ENCODE measurements at regions not wholly inside any gene's neighbourhood (a gene's known extent, or its start where the extent isn't known, plus 50 kb on each side); places are given as distances from the start of the nearest gene placed in this dataset.

GRCh38 chr6:16811277-16811979, 50.2 kb upstream of the ATXN1 start:
- intact Hi-C loops (cut with DNase I), result no loop called here
- Histone ChIP-seq H3K27me3 (no peaks in the 10 kb centered on the region), H3K4me1 (no peaks in the 10 kb centered on the region), H3K27ac (replicated peaks in 1 of 4) (no peak overlapping the region), H3K36me3 (no peaks in the 10 kb centered on the region), H3K4me3 (no peak overlapping the region), H3K9me3 (no peaks in the 10 kb centered on the region)
- TF ChIP-seq CTCF (IDR thresholded peaks at IDR 0.05) (no peak), POLR2AphosphoS5 (IDR thresholded peaks at IDR 0.05) (no peak), EP300 (IDR thresholded peaks at IDR 0.05) (no peak), POLR2A (IDR thresholded peaks at IDR 0.05; ENCODE audit: low read depth) (no peak)
- 74% methylated on average over 2 of the region's 2 CpGs for WGBS
- DNase-seq (ENCODE audit: extremely low spot score), result no peak

Measured in esophagus muscularis mucosa (tissue), 4 donors.